Nucleus accumbens (tissue), 56 donors: ENCODE measurements at regions not wholly inside any gene's neighbourhood (a gene's known extent, or its start where the extent isn't known, plus 50 kb on each side); places are given as distances from the start of the nearest gene placed in this dataset.

ENCODE experiments used
- DNase-seq, 56 donors: peaks; one replicate each; lab custom pipeline; 2025; lab: John Stamatoyannopoulos, UW

GRCh38 chr2:94939349-94939748, 68.1 kb downstream of the TEKT4 start:
- no peak for DNase-seq

- no peak for DNase-seq
These were observed 76.1 kb downstream of the TEKT4 start for GRCh38 chr2:94947097-94948016.

GRCh38 chr2:94955702-94956101, 69.8 kb upstream of the MAL start:
- no peak for DNase-seq

DNA sequence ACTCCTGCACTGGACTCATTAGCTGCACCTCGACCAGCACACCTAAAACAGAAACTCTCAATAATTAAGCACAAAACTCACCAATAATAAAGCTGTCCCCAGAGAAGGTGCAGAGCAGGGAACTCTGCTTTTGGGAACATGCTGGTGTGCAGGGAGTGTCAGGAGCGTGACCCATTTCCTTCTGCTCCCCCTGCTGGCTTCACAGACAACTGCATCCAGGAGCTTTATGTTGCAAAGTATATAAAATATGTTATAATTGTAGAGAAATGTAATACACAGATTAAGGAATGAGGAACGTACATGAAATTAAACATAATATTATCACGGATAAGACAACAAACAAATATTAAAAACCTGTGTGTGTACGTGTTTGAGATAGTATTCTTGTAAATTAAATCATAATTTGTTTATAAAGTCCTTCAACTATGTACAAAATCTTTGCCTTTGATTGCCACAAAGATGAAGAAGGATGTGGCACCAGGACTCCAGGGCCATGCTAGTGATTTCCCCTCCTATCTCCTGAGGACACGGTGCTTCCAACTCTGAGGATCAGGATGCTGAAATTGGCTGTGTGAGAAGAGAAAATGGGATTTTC, 68.6 kb upstream of the MAL start:
- peak in 18 of 56 donors; percentile 1 to 59 (median 16) for DNase-seq

DNA sequence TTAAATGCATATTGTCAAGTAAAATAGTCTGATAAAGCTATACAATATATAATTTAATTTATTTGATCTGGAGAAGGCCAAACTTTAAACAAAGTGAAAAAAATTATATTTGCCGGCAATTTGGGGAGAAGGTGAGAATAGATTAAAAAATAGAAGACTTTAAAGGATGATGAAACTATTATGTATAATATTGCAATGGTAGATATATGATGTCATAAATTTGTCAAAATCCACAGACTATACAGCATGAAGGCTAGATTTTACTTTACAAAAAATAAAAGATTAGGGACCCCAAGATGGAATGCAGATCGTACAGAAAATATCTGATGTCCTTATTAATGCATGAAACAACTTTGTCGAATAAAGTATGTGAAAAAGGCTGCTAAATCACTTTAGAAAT, 67.3 kb upstream of the MAL start:
- no peak for DNase-seq

GRCh38 chr2:94960266-94960665, 65.2 kb upstream of the MAL start:
- DNase-seq: no peak

DNA sequence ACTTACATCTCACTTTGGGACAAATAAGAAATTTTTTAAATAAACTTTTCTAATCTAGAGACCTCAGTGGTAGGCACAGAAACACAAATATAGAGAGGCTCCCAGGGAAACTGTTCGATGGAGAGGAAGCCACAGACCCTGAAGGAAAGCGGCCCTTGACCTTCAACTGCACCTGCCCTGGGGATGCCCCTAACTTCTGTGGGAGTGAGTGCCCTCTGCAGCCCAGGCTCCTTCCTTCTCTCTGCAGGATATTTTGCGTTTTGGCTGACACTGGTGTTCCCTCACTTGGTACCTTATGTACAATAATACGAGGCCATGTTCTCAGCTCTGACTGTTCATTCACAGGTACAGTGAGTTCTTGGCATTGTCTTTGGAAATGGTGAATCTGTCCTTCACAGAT, 64.8 kb upstream of the MAL start:
- DNase-seq: no peak

DNA sequence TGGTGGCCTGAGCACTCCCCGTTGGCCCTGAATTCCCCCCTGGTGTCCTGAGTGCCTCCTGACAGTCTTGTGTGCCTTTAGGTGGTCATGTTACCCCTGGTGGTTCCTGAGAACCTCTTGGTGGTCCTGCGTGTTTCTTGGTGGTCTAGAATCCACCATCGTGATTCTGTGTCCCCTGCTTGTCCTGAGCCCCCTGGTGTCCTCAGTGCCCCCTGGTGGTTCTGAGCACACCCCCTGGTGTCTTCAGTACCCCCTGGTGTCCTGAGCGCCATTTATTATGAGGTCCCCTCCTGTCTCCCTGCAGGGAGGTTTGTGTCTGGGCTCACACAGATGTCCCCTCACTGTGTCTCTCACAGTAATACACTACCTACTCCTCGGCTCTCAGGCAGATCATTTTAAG, 61.3 kb upstream of the MAL start:
- no peak for DNase-seq

DNA sequence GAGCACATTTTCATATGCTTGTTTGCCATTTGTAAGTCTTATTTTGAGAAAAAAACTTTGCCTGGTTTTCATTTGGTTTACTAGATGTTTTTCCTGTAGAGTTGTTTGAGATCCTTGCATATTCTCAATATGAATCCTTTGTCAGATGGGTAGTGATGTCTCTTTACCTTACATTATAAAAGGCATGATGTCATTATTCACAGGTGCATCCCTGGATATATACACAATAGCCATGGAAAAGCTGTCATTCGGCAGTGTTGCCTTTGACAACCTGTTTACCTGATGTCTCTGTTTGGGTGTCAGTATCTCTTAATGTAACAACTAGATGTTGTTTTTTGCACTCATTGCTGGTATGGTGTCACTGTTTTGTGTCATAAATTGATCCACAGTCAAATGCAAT, 58.8 kb upstream of the MAL start:
- no peak for DNase-seq

- DNase-seq: no peak
These were observed 55.2 kb upstream of the MAL start for GRCh38 chr2:94970353-94970752.
